ENCODE measurements at regions not wholly inside any gene's neighbourhood (a gene's known extent, or its start where the extent isn't known, plus 50 kb on each side); places are given as distances from the start of the nearest gene placed in this dataset.

DNA sequence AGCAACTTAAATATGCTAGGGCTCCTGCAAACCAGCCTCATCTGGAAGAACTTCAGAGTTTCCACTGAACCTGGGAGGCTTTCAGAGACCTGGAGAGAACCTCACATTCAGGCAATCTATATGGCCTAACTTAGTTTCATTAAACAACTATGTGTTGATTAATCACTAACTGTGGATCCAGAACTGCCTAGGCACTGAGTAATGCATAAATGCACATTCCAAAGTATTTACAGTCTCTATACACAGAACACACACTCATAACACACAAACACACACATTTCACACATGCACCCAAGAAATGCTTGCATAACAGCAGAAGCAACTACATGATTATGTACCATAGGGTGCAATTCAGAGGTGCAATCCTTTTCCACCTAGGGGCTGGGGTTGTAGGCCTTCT lies 552.8 kb downstream of the BCL11A start:
- Histone ChIP-seq H3K4me3 (ENCODE audit: low read length in 3 of 3) (no peak overlapping the region), H3K27me3 (ENCODE audit: control insufficient read depth in 3 of 3, insufficient read depth in 3 of 3, low read length in 3 of 3) (no peaks in the 10 kb centered on the region), H3K27ac (ENCODE audit: low read depth, low read length) (no peak overlapping the region), H3K4me1 (ENCODE audit: control insufficient read depth in 3 of 3, insufficient read depth in 3 of 3, low read length in 3 of 3) (no peaks in the 10 kb centered on the region), H3K9ac (ENCODE audit: low read depth in 1 of 3, low read length in 3 of 3) (no peak overlapping the region), H3K9me3 (ENCODE audit: control insufficient read depth in 3 of 3, low read length in 3 of 3) (no peaks in the 10 kb centered on the region), H3K36me3 (ENCODE audit: control insufficient read depth in 3 of 3, insufficient read depth in 3 of 3, low read length in 3 of 3) (no peaks in the 10 kb centered on the region)

- H3K36me3 ChIP-seq (ENCODE audit: control insufficient read depth in 3 of 3, insufficient read depth in 3 of 3, low read length in 3 of 3) = no peaks in the 10 kb centered on the region
- H3K4me1 ChIP-seq (ENCODE audit: control insufficient read depth in 3 of 3, insufficient read depth in 3 of 3, low read length in 3 of 3) = no peaks in the 10 kb centered on the region
- no peak overlapping the region for H3K4me3 ChIP-seq (ENCODE audit: low read length in 3 of 3)
- no peak overlapping the region for H3K27ac ChIP-seq (ENCODE audit: low read depth, low read length)
- H3K27me3 ChIP-seq (ENCODE audit: control insufficient read depth in 3 of 3, insufficient read depth in 3 of 3, low read length in 3 of 3) = no peaks in the 10 kb centered on the region
- no peak overlapping the region for H3K9ac ChIP-seq (ENCODE audit: low read depth in 1 of 3, low read length in 3 of 3)
- no peaks in the 10 kb centered on the region for H3K9me3 ChIP-seq (ENCODE audit: control insufficient read depth in 3 of 3, low read length in 3 of 3)
Observed at GRCh38 chr2:59998324-59998723, 555.1 kb downstream of the BCL11A start.

- H3K27ac ChIP-seq (ENCODE audit: low read depth, low read length) = no peak overlapping the region
- H3K4me3 ChIP-seq (ENCODE audit: low read length in 3 of 3) = no peak overlapping the region
- H3K36me3 ChIP-seq (ENCODE audit: control insufficient read depth in 3 of 3, insufficient read depth in 3 of 3, low read length in 3 of 3) = no peaks in the 10 kb centered on the region
- no peaks in the 10 kb centered on the region for H3K9me3 ChIP-seq (ENCODE audit: control insufficient read depth in 3 of 3, low read length in 3 of 3)
- H3K27me3 ChIP-seq (ENCODE audit: control insufficient read depth in 3 of 3, insufficient read depth in 3 of 3, low read length in 3 of 3) = no peaks in the 10 kb centered on the region
- H3K9ac ChIP-seq (ENCODE audit: low read depth in 1 of 3, low read length in 3 of 3) = no peak overlapping the region
- no peaks in the 10 kb centered on the region for H3K4me1 ChIP-seq (ENCODE audit: control insufficient read depth in 3 of 3, insufficient read depth in 3 of 3, low read length in 3 of 3)
Observed at GRCh38 chr2:59997371-59997770, 556.1 kb downstream of the BCL11A start.

GRCh38 chr2:59996855-59997254 lies 556.6 kb downstream of the BCL11A start:
- Histone ChIP-seq H3K9me3 (ENCODE audit: control insufficient read depth in 3 of 3, low read length in 3 of 3) (no peaks in the 10 kb centered on the region), H3K36me3 (ENCODE audit: control insufficient read depth in 3 of 3, insufficient read depth in 3 of 3, low read length in 3 of 3) (no peaks in the 10 kb centered on the region), H3K4me1 (ENCODE audit: control insufficient read depth in 3 of 3, insufficient read depth in 3 of 3, low read length in 3 of 3) (no peaks in the 10 kb centered on the region), H3K9ac (ENCODE audit: low read depth in 1 of 3, low read length in 3 of 3) (no peak overlapping the region), H3K27me3 (ENCODE audit: control insufficient read depth in 3 of 3, insufficient read depth in 3 of 3, low read length in 3 of 3) (no peaks in the 10 kb centered on the region), H3K4me3 (ENCODE audit: low read length in 3 of 3) (no peak overlapping the region), H3K27ac (ENCODE audit: low read depth, low read length) (no peak overlapping the region)

- no peaks in the 10 kb centered on the region for H3K9me3 ChIP-seq (ENCODE audit: control insufficient read depth in 3 of 3, low read length in 3 of 3)
- no peaks in the 10 kb centered on the region for H3K4me1 ChIP-seq (ENCODE audit: control insufficient read depth in 3 of 3, insufficient read depth in 3 of 3, low read length in 3 of 3)
- H3K27ac ChIP-seq (ENCODE audit: low read depth, low read length) = no peak overlapping the region
- no peaks in the 10 kb centered on the region for H3K36me3 ChIP-seq (ENCODE audit: control insufficient read depth in 3 of 3, insufficient read depth in 3 of 3, low read length in 3 of 3)
- no peak overlapping the region for H3K9ac ChIP-seq (ENCODE audit: low read depth in 1 of 3, low read length in 3 of 3)
- no peak overlapping the region for H3K4me3 ChIP-seq (ENCODE audit: low read length in 3 of 3)
- no peaks in the 10 kb centered on the region for H3K27me3 ChIP-seq (ENCODE audit: control insufficient read depth in 3 of 3, insufficient read depth in 3 of 3, low read length in 3 of 3)
Observed at GRCh38 chr2:59993726-59994125, 559.7 kb downstream of the BCL11A start.

DNA sequence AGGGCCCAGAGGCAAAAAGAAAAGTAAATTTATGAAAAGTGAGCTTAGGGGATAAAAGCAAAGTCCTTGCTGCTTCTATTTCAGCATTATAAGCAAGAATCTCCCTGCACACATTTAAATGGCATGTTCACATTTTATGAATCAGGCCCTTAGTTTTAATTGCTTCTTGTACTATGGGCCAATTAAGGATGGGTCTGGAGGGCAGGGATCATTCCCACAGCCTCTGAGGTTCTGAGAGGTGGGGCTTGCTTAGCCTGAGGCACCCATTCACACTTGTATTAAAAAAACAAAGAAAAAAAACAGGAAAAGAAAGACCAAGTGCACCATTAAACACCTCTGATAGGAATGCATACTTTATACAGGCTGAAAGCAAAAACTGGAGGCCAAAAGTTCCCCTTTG lies 565.1 kb downstream of the BCL11A start:
- Histone ChIP-seq H3K4me3 (ENCODE audit: low read length in 3 of 3) (no peak overlapping the region), H3K36me3 (ENCODE audit: control insufficient read depth in 3 of 3, insufficient read depth in 3 of 3, low read length in 3 of 3) (no peaks in the 10 kb centered on the region), H3K27me3 (ENCODE audit: control insufficient read depth in 3 of 3, insufficient read depth in 3 of 3, low read length in 3 of 3) (no peaks in the 10 kb centered on the region), H3K9me3 (ENCODE audit: control insufficient read depth in 3 of 3, low read length in 3 of 3) (no peaks in the 10 kb centered on the region), H3K27ac (ENCODE audit: low read depth, low read length) (no peak overlapping the region), H3K9ac (ENCODE audit: low read depth in 1 of 3, low read length in 3 of 3) (no peak overlapping the region), H3K4me1 (ENCODE audit: control insufficient read depth in 3 of 3, insufficient read depth in 3 of 3, low read length in 3 of 3) (peaks cover 0 to 4% (median 0%) of the 10 kb centered on the region in 3 donors)

GRCh38 chr2:59986511-59986910 lies 566.9 kb downstream of the BCL11A start:
- no peaks in the 10 kb centered on the region for H3K36me3 ChIP-seq (ENCODE audit: control insufficient read depth in 3 of 3, insufficient read depth in 3 of 3, low read length in 3 of 3)
- H3K4me3 ChIP-seq (ENCODE audit: low read length in 3 of 3) = no peak overlapping the region
- no peak overlapping the region for H3K9ac ChIP-seq (ENCODE audit: low read depth in 1 of 3, low read length in 3 of 3)
- H3K27ac ChIP-seq (ENCODE audit: low read depth, low read length) = no peak overlapping the region
- no peaks in the 10 kb centered on the region for H3K9me3 ChIP-seq (ENCODE audit: control insufficient read depth in 3 of 3, low read length in 3 of 3)
- H3K27me3 ChIP-seq (ENCODE audit: control insufficient read depth in 3 of 3, insufficient read depth in 3 of 3, low read length in 3 of 3) = no peaks in the 10 kb centered on the region
- peaks cover 0 to 4% (median 0%) of the 10 kb centered on the region in 3 donors for H3K4me1 ChIP-seq (ENCODE audit: control insufficient read depth in 3 of 3, insufficient read depth in 3 of 3, low read length in 3 of 3)

DNA sequence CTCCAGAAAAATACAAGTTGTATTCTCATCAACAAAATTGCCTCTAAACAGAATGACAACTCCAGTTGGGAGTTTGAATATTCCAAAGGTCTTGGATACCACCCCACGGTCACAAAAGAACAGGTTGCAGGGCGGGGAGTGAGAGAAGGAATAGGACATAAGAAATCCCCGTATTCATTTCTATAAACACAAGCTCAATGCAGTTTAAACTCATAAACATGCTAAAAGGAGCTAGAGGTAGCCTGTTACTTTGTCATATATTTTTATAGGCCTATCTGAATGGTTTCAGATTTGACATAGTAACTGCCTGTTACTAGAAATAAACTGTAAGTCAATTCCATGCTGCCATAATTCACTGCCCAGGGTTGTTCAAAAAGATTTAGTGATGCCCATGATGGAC lies 567.5 kb downstream of the BCL11A start:
- Histone ChIP-seq H3K27me3 (ENCODE audit: control insufficient read depth in 3 of 3, insufficient read depth in 3 of 3, low read length in 3 of 3) (no peaks in the 10 kb centered on the region), H3K4me1 (ENCODE audit: control insufficient read depth in 3 of 3, insufficient read depth in 3 of 3, low read length in 3 of 3) (peaks cover 0 to 4% (median 0%) of the 10 kb centered on the region in 3 donors), H3K9ac (ENCODE audit: low read depth in 1 of 3, low read length in 3 of 3) (no peak overlapping the region)

DNA sequence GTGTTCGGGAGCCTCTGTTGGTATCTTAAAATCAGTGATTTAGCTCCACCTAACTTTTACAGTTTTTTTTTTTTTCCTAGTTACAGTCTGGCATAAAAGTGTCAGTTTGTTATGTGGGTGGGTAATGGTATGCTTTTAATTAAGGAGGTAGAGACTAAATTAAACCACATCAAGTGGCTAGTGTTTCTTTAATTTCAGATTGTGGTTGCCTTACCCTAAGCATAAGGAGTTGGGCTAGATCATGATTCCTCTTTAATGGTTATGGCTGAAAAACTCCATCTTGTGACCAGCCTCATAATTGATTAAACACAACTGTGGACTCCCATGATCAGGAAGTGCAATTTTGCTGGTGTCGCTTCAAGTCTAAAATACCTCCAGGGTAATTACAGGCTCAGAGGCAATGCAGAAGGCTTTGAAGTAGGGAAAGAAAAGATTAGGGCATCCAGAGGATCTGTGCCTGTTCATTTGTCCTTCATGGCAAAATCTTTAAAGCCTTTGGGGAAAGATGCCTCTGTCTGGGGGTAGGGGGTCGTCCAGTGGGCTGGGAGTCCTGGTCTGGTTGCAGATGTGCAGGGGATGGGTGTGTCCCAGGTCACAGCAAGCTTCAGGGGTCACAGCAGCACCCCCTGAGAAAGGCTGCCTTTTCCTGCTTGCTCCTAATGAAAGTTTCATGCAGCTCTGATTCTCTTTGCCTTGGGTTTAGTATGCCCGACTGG lies 579.2 kb downstream of the BCL11A start:
- Histone ChIP-seq H3K36me3 (ENCODE audit: control insufficient read depth in 3 of 3, insufficient read depth in 3 of 3, low read length in 3 of 3) (no peaks in the 10 kb centered on the region), H3K4me1 (ENCODE audit: control insufficient read depth in 3 of 3, insufficient read depth in 3 of 3, low read length in 3 of 3) (no peaks in the 10 kb centered on the region), H3K27ac (ENCODE audit: low read depth, low read length) (no peak overlapping the region), H3K27me3 (ENCODE audit: control insufficient read depth in 3 of 3, insufficient read depth in 3 of 3, low read length in 3 of 3) (peaks cover 0 to 5% (median 0%) of the 10 kb centered on the region in 3 donors), H3K9me3 (ENCODE audit: control insufficient read depth in 3 of 3, low read length in 3 of 3) (no peaks in the 10 kb centered on the region), H3K4me3 (ENCODE audit: low read length in 3 of 3) (no peak overlapping the region), H3K9ac (ENCODE audit: low read depth in 1 of 3, low read length in 3 of 3) (no peak overlapping the region)

More for the DNA sequence above, 567.5 kb downstream of the BCL11A start:
- H3K4me3 ChIP-seq (ENCODE audit: low read length in 3 of 3) = no peak overlapping the region
- H3K27ac ChIP-seq (ENCODE audit: low read depth, low read length) = no peak overlapping the region
- no peaks in the 10 kb centered on the region for H3K36me3 ChIP-seq (ENCODE audit: control insufficient read depth in 3 of 3, insufficient read depth in 3 of 3, low read length in 3 of 3)
- H3K9me3 ChIP-seq (ENCODE audit: control insufficient read depth in 3 of 3, low read length in 3 of 3) = no peaks in the 10 kb centered on the region

GRCh38 chr2:59969161-59969560 lies 584.3 kb downstream of the BCL11A start:
- Histone ChIP-seq H3K4me1 (ENCODE audit: control insufficient read depth in 3 of 3, insufficient read depth in 3 of 3, low read length in 3 of 3) (no peaks in the 10 kb centered on the region), H3K27me3 (ENCODE audit: control insufficient read depth in 3 of 3, insufficient read depth in 3 of 3, low read length in 3 of 3) (peaks cover 0 to 5% (median 0%) of the 10 kb centered on the region in 3 donors), H3K36me3 (ENCODE audit: control insufficient read depth in 3 of 3, insufficient read depth in 3 of 3, low read length in 3 of 3) (no peaks in the 10 kb centered on the region), H3K27ac (ENCODE audit: low read depth, low read length) (no peak overlapping the region), H3K9ac (ENCODE audit: low read depth in 1 of 3, low read length in 3 of 3) (no peak overlapping the region), H3K4me3 (ENCODE audit: low read length in 3 of 3) (no peak overlapping the region), H3K9me3 (ENCODE audit: control insufficient read depth in 3 of 3, low read length in 3 of 3) (no peaks in the 10 kb centered on the region)

All from skeletal muscle tissue (tissue), 3 donors.